ENCODE measurements at regions not wholly inside any gene's neighbourhood (a gene's known extent, or its start where the extent isn't known, plus 50 kb on each side); places are given as distances from the start of the nearest gene placed in this dataset.

- DNase-seq (ENCODE audit: low read depth) (no peak), FAIRE-seq (no peak)
- Histone ChIP-seq H3K36me3 (ENCODE audit: control insufficient read depth, insufficient read depth, low read length) (no peaks in the 10 kb centered on the region), H3K27me3 (ENCODE audit: control insufficient read depth, insufficient read depth, low read length) (no peaks in the 10 kb centered on the region), H3K4me3 (ENCODE audit: low read depth, low read length) (no peak overlapping the region)
- no peak for TF ChIP-seq CTCF (IDR thresholded peaks at IDR 0.05; ENCODE audit: insufficient read depth, low read length, severe bottlenecking)
Measured at GRCh38 chr3:80676866-80677265, 909.1 kb upstream of the ROBO1 start.

- TF ChIP-seq CTCF (IDR thresholded peaks at IDR 0.05; ENCODE audit: insufficient read depth, low read length, severe bottlenecking): no peak
Measured at GRCh38 chr3:80676261-80676660, 908.5 kb upstream of the ROBO1 start.

GRCh38 chr3:80675790-80676189, 908.0 kb upstream of the ROBO1 start:
- no peak overlapping the region for H3K4me3 ChIP-seq (ENCODE audit: low read depth, low read length)
- no peaks in the 10 kb centered on the region for H3K27me3 ChIP-seq (ENCODE audit: control insufficient read depth, insufficient read depth, low read length)
- no peak for TF ChIP-seq CTCF (IDR thresholded peaks at IDR 0.05; ENCODE audit: insufficient read depth, low read length, severe bottlenecking)
- DNase-seq (ENCODE audit: low read depth) (no peak), FAIRE-seq (no peak)
- H3K36me3 ChIP-seq (ENCODE audit: control insufficient read depth, insufficient read depth, low read length): no peaks in the 10 kb centered on the region

More at GRCh38 chr3:80676261-80676660, 908.5 kb upstream of the ROBO1 start:
- DNase-seq (ENCODE audit: low read depth) (no peak), FAIRE-seq (no peak)
- Histone ChIP-seq H3K27me3 (ENCODE audit: control insufficient read depth, insufficient read depth, low read length) (no peaks in the 10 kb centered on the region), H3K4me3 (ENCODE audit: low read depth, low read length) (no peak overlapping the region), H3K36me3 (ENCODE audit: control insufficient read depth, insufficient read depth, low read length) (no peaks in the 10 kb centered on the region)

- no peaks in the 10 kb centered on the region for H3K36me3 ChIP-seq (ENCODE audit: control insufficient read depth, insufficient read depth, low read length)
- no peak overlapping the region for H3K4me3 ChIP-seq (ENCODE audit: low read depth, low read length)
- no peaks in the 10 kb centered on the region for H3K27me3 ChIP-seq (ENCODE audit: control insufficient read depth, insufficient read depth, low read length)
- TF ChIP-seq CTCF (IDR thresholded peaks at IDR 0.05; ENCODE audit: insufficient read depth, low read length, severe bottlenecking): no peak
- DNase-seq (ENCODE audit: low read depth) (no peak), FAIRE-seq (no peak)
Measured at GRCh38 chr3:80668600-80669294, 900.9 kb upstream of the ROBO1 start.

GRCh38 chr3:80668100-80668499, 900.3 kb upstream of the ROBO1 start:
- DNase-seq (ENCODE audit: low read depth) (no peak), FAIRE-seq (no peak)
- H3K4me3 ChIP-seq (ENCODE audit: low read depth, low read length): no peak overlapping the region
- no peak for TF ChIP-seq CTCF (IDR thresholded peaks at IDR 0.05; ENCODE audit: insufficient read depth, low read length, severe bottlenecking)
- no peaks in the 10 kb centered on the region for H3K27me3 ChIP-seq (ENCODE audit: control insufficient read depth, insufficient read depth, low read length)
- no peaks in the 10 kb centered on the region for H3K36me3 ChIP-seq (ENCODE audit: control insufficient read depth, insufficient read depth, low read length)

GRCh38 chr3:80663426-80663825, 895.6 kb upstream of the ROBO1 start:
- TF ChIP-seq CTCF (IDR thresholded peaks at IDR 0.05; ENCODE audit: insufficient read depth, low read length, severe bottlenecking): no peak

More at GRCh38 chr3:80663426-80663825, 895.6 kb upstream of the ROBO1 start:
- no peak overlapping the region for H3K4me3 ChIP-seq (ENCODE audit: low read depth, low read length)
- DNase-seq (ENCODE audit: low read depth) (no peak), FAIRE-seq (no peak)
- H3K36me3 ChIP-seq (ENCODE audit: control insufficient read depth, insufficient read depth, low read length): no peaks in the 10 kb centered on the region
- no peaks in the 10 kb centered on the region for H3K27me3 ChIP-seq (ENCODE audit: control insufficient read depth, insufficient read depth, low read length)

Data from bronchial epithelial cell (primary cell).